Neural progenitor cell (in vitro differentiated cells): ENCODE measurements at regions not wholly inside any gene's neighbourhood (a gene's known extent, or its start where the extent isn't known, plus 50 kb on each side); places are given as distances from the start of the nearest gene placed in this dataset.
A peak's percentile ranks its signal among the peaks of the same experiment; 100 is the strongest.

Experiments used
- EZH2 ChIP-seq: fragments of 200-600 bp; sonication (generic); IDR thresholded peaks from 2 replicates; pipeline ENCODE4 v1.6.1; 2017; ENCODE audit warnings: antibody characterized with exemption, mild to moderate bottlenecking, moderate library complexity
- TF ChIP-seq, protein P1 (sequence below): fragments of 200-600 bp; sonication (generic); IDR thresholded peaks from 2 replicates; pipeline ENCODE4 v1.5.1; 2017; ENCODE audit warnings: antibody characterized with exemption, mild to moderate bottlenecking

DNA sequence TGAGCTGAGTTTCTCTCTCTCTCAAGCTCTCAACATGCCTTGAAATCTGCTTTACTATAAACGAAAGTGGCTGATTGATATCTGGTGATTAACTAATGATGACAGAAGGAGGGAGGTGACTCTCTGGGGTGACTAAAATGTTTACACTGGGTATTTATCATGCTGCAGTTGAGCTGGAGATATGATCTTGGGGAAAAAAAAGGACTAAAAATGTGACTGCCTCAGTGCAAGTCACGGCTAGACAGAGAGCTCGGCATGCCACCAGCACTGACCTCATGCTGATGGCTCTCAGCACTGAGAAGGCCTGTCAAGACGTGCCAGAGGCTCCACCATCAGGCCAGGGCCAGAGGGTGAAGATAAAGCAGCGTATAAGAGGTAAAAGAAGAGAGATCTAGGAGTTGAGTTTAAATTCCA, 103.1 kb upstream of the SPACA1 start:
- TF ChIP-seq, protein P1, sequence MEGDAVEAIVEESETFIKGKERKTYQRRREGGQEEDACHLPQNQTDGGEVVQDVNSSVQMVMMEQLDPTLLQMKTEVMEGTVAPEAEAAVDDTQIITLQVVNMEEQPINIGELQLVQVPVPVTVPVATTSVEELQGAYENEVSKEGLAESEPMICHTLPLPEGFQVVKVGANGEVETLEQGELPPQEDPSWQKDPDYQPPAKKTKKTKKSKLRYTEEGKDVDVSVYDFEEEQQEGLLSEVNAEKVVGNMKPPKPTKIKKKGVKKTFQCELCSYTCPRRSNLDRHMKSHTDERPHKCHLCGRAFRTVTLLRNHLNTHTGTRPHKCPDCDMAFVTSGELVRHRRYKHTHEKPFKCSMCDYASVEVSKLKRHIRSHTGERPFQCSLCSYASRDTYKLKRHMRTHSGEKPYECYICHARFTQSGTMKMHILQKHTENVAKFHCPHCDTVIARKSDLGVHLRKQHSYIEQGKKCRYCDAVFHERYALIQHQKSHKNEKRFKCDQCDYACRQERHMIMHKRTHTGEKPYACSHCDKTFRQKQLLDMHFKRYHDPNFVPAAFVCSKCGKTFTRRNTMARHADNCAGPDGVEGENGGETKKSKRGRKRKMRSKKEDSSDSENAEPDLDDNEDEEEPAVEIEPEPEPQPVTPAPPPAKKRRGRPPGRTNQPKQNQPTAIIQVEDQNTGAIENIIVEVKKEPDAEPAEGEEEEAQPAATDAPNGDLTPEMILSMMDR, result peak; percentile 27
- no peak for TF ChIP-seq EZH2
